GM21423 (cell line): ENCODE measurements at regions not wholly inside any gene's neighbourhood (a gene's known extent, or its start where the extent isn't known, plus 50 kb on each side); places are given as distances from the start of the nearest gene placed in this dataset.
A peak's percentile ranks its signal among the peaks of the same experiment; 100 is the strongest.

ENCODE experiments used
- ATAC-seq: cut with Tn5 transposase; IDR thresholded peaks from one replicate; pipeline ENCODE4 v1.9.1; 2021; ENCODE audit warnings: mild to moderate bottlenecking, moderate library complexity; ENCODE audit not compliant: unreplicated experiment

DNA sequence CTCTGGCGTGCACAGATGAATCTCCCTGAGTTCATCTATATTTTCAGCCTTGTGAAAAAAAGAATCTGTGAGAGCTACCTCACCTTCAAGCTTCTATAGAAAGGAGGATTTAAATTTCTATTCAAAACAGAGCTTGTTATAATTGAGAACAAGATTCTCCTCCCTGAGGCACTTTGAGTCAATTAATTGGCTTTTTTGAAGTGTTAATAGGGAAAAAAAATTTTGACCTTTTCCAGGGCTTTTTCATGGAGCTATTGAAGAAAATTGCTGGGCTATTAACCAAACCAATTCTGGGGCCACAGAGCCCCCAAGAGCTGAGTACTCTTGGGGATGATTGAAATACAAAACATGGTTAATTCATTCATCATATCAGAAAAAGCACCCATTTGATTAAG, 225.1 kb downstream of the CMPK2 start:
- no peak for ATAC-seq

DNA sequence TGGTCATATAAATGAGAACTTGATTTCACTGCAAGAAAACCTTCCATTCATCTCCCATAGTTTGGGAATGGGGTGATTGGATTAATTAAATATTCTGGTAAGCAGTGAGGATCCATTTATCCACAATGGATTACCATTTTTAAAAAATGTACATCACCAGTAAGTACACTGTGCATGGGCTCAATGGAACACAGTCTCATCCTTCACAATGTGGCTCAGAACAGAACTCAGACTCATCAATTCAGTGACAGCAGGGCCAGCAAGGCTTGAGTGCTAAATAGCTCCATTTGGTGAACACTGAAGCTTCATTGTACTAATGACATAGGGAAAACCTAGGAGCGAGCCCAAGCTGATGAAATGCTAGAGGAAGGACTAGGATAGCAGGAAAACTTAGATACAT, 223.8 kb downstream of the CMPK2 start:
- ATAC-seq: no peak

- ATAC-seq: no peak
These were observed 221.4 kb downstream of the CMPK2 start for GRCh38 chr2:6644261-6644660.

- no peak for ATAC-seq
These were observed 220.7 kb downstream of the CMPK2 start for GRCh38 chr2:6645004-6645403.

GRCh38 chr2:6645672-6646071, 220.0 kb downstream of the CMPK2 start:
- ATAC-seq: no peak

DNA sequence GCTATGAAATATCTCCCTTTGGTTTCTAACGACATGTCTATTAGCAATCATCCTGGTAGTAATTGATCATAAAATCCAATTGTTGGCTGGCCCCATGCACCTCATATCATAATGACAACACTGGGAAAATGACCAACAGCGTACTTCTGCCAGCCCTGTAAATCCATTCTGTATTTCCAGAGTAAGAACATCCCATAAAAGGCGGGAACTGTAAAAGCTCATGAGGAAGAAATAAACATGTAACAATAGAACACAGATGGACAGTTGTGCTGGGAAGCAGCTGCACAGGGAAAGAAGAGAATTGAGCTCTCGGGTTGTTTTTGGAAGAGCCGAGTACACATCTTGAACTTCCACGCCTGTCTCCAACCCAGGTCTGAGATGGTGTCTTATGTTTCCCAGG, 218.7 kb downstream of the CMPK2 start:
- ATAC-seq: no peak

DNA sequence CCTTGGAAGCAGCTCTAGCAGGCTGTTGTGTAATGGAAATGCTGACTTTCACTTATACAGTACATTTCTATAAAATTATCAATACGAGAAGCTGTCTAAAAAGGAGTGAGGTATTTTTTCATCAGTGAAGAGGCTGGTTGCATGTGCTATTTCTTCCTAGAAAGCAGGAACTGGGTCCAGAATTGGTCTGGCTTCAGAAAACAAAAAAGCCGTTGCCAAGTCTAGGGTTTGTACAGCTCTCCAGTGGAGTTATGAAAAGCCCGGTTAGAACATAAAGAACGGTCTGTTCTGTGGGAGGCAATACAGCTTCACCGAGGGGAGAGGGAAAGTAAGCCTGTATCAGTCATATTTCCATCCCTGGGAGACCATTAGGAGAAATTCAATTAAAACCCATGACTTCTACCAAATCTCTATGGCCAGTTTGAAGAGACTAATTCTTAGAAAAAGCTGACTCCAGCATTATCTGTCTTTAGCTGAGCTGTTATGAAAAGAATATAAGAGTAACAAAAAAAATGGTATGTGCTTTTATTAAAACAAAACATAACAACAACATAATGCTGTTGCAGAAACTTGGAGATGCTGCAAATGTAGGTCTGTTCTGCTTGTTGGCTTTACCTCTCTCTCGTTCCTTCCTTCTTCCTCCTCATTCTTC, 217.0 kb downstream of the CMPK2 start:
- ATAC-seq: no peak

DNA sequence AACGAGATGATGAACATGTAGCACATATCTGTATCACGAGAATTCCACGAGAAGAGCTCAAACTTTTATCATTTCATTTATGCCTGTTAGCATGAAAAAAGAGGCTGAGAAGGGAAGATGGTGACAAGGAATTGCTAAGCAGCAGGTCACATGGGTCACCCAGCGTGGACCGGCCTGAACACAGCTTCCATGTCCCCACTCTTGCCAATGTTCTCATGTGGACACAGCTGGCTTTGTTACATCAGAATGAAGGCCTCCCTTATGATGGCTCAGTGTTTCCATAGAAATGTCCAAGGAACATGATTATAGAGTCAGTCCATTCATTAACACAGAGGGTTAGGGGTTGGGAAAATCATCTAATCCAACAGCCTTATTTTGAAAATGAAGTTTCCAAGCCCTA, 215.4 kb downstream of the CMPK2 start:
- no peak for ATAC-seq

DNA sequence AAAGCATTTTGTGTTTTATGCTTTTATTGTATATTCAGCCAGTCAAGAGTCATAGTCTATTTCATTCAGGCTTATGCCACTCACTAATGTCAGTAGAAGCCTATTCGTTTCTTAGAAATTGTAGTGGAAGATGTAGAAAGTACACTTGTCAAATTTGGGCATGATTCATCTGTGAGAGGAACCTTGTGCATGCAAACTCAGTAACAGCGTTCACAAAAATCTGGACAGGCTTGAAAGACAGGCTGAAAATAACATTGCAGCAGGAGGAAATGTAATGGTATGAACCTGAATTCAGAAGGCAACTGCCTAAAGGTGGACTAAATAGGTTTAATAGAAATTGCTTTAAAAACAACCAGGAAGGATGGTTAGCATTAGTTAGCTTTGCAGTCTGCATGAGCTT, 213.5 kb downstream of the CMPK2 start:
- ATAC-seq: no peak

GRCh38 chr2:6653281-6653750, 212.4 kb downstream of the CMPK2 start:
- ATAC-seq: no peak

GRCh38 chr2:6654279-6654678, 211.4 kb downstream of the CMPK2 start:
- no peak for ATAC-seq

DNA sequence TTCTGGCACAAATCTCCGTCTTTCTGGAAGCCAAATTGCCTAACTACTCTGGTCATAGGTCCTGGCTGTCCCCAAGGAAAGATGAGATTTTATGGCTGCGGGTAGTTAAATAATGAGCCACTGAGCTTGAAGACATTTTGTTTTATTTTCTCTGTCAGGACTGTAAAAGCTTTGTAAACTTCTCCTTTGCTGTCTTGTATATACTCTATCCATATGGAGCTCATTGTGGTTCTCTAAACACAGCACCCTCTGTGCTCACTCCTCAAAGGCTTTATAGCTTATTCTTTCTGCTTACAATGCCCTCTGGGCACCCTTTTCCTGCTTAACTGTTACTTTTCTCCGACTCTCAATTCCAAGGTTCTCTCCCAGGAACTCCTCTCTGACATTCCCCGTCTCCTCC, 209.1 kb downstream of the CMPK2 start:
- ATAC-seq: no peak

- ATAC-seq: no peak
These were observed 208.6 kb downstream of the CMPK2 start for GRCh38 chr2:6657136-6657535.

DNA sequence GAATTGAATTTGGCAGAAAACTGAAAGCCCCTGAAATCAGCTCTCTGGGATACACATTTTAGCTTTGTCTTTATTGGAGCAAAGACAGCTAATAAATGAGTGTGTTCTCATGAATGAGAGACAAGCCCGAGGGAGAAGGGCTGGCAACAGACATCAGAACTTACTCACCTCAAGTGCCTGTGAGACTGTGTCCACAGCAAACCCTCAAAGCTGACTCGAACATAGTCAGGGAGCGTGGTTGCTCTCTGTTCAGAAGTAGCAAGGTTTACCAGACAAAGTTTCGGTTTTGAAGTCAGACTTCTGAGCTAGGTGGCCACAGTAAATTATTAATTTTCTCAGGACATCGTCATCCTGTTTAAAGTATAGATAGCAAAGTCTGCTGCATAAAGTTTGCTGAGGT, 207.9 kb downstream of the CMPK2 start:
- ATAC-seq: peak; percentile 100

DNA sequence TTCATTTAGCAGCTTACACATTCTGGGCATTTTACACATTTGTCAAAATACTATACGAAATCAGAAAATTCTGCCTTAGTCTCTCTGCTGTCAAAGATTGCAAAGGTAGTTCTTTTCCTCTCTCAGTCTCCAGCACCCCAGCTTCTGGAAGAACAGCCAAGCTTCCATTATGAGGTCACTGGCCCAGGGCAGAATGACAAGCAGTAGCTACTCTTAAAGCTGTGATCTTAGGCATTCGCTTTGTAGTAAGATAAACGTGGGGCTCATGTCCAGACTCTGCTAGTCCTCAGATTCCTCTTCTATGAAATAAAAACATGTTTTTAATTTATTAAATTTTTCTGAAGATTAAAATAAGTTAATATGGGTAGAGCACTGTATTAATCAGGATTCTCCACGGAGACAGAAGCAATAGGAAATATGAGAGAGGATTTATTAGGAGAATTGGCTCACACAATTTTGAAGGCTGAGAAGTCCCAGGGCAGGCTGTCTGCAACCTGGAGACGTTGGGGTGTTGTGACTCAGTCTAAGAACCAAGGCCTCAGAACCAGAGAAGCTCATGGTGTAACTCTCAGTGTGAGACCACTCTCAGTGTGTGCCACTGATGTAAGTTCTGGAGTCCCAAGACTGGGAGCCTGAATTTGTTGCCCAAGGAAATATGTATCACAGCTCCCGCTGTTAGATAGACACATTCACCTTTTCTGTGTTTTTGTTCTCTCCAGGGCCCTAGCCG, 201.2 kb downstream of the CMPK2 start:
- ATAC-seq: no peak

- no peak for ATAC-seq
These were observed 200.3 kb downstream of the CMPK2 start for GRCh38 chr2:6665093-6666045.

DNA sequence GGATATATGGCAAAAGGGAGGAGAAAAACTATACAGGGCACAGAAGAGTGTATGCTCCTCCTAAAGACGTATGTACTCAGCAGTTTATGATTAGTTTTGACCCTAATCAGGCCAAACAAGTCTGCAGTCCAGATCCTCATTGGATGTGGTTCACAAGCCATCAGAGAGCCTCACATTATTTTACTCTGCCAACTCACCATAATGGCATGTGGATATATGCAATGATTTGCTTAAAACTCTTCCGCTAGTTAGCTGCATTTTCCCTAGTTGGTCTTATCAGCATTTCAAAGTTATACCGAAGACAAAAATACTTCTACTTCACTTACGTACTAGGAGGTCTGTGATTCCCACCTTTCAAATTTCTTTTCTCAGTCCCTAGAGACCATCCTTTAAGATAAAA, 198.4 kb downstream of the CMPK2 start:
- no peak for ATAC-seq

- ATAC-seq: no peak
These were observed 193.8 kb downstream of the CMPK2 start for GRCh38 chr2:6671913-6672312.

DNA sequence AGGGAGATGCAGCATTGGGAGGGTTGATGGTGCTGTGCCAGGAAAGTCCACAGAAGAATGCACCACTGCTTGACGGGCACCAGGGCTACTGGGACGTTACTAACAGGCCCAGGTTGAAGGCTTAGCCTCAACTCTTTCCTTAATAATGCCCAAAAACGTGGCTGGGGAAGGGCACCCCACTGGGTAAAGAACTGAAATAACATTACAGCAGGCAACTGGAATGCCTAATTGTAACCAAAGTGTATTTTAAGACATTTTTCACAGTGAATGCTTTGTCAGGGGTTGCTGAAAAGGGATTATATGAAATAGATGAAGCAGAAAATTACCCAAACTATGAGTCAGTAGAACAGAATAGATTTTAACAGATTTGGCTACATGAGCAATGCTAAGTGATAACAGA, 191.3 kb downstream of the CMPK2 start:
- no peak for ATAC-seq

DNA sequence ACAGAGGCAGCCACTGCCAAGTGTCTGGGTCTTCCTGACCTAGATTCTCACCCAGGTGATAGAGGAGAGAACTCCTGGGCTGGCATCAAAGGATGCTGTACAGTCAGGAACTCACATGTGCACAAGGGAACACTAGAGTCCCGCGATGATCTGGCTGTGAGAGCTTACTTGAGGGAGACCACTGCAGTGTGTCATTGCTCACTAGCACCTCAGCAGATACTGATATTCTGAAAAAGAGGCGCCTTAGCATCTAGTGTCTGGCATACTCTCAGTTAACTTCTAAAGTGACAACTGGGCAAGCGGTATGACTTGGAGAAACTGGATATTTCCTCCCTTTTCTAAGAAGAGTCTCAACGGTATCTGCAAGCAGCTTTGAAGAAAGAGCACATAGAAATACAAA, 189.9 kb downstream of the CMPK2 start:
- ATAC-seq: no peak

GRCh38 chr2:6676241-6676640, 189.5 kb downstream of the CMPK2 start:
- ATAC-seq: no peak

DNA sequence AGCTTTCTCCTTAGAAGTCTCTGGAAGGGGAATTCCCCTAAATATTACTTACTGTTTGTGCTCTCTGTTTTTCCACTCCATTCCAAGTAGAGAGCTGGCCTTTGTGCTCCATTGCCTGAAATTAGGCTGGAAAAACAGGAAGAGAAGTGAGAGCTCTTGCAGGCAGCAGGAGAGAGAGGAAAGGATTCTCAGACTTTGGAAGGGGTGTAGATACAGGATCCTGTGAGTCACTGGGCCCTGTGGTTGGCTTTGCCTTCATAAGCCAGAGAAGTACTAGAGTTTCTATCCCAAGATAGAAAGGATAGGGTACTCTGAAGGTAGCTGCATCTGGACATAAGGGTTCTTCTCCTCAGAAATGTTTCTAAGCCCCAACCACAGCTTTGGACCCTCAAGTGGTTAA, 188.9 kb downstream of the CMPK2 start:
- ATAC-seq: no peak
